Glutamatergic neuron (in vitro differentiated cells): ENCODE measurements at regions not wholly inside any gene's neighbourhood (a gene's known extent, or its start where the extent isn't known, plus 50 kb on each side); places are given as distances from the start of the nearest gene placed in this dataset.
"Not testable (repeated sequence)": the region's sequence is repeated elsewhere in the genome, so short reads cannot be mapped to it uniquely, and the experiment has no call there.

Source experiments
- DNase-seq: peaks from one replicate; pipeline ENCODE4 v3.0.0; 2022
- H3K27ac Mint-ChIP-seq: one replicate; pipeline ENCODE4 v1.8.0; 2020; ENCODE audit warnings: mild to moderate bottlenecking, mixed read lengths, inconsistent platforms; ENCODE audit not compliant: unreplicated experiment
- H3K27me3 Mint-ChIP-seq: one replicate; pipeline ENCODE4 v1.8.0; 2020; ENCODE audit warnings: mild to moderate bottlenecking, moderate library complexity, mixed read lengths, inconsistent platforms; ENCODE audit not compliant: unreplicated experiment
- H3K36me3 Mint-ChIP-seq: one replicate; pipeline ENCODE4 v1.8.0; 2020; ENCODE audit warnings: mild to moderate bottlenecking, mixed read lengths, inconsistent platforms; ENCODE audit not compliant: unreplicated experiment
- H3K4me1 Mint-ChIP-seq: one replicate; pipeline ENCODE4 v1.8.0; 2020; ENCODE audit warnings: mild to moderate bottlenecking, low read depth, mixed read lengths, inconsistent platforms; ENCODE audit not compliant: unreplicated experiment
- H3K4me3 Mint-ChIP-seq: one replicate; pipeline ENCODE4 v1.8.0; 2020; ENCODE audit warnings: mild to moderate bottlenecking, mixed read lengths, inconsistent platforms; ENCODE audit not compliant: unreplicated experiment
- H3K9me3 Mint-ChIP-seq: one replicate; pipeline ENCODE4 v1.8.0; 2020; ENCODE audit warnings: mild to moderate bottlenecking, moderate library complexity, mixed read lengths, inconsistent platforms; ENCODE audit not compliant: unreplicated experiment
- TF ChIP-seq, protein P1 (sequence below): fragments of 200-600 bp; sonication (generic); IDR thresholded peaks from one replicate; pipeline ENCODE4 v1.5.0; 2021; ENCODE audit not compliant: partially characterized antibody, unreplicated experiment

DNA sequence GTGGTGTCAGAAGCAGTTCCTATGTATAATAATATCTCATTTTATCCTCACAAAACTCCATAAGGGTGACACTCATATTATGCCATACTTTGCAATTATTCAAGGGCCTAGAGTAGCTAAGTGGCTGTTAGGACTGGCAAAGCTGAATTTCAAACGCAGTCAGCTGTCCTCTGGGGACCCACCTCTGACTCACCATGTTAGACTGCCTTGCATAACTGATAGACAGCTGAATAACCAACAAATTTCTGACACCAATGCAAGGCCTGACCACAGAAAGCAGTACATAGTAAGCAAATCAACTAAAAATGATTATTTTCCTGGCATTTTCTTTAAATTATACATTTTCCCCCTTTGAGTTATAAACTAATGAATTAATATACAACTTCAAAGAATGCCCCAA is 251.6 kb upstream of the PTGER4 start:
- no peaks in the 10 kb centered on the region for H3K36me3 Mint-ChIP-seq
- TF ChIP-seq, protein P1, sequence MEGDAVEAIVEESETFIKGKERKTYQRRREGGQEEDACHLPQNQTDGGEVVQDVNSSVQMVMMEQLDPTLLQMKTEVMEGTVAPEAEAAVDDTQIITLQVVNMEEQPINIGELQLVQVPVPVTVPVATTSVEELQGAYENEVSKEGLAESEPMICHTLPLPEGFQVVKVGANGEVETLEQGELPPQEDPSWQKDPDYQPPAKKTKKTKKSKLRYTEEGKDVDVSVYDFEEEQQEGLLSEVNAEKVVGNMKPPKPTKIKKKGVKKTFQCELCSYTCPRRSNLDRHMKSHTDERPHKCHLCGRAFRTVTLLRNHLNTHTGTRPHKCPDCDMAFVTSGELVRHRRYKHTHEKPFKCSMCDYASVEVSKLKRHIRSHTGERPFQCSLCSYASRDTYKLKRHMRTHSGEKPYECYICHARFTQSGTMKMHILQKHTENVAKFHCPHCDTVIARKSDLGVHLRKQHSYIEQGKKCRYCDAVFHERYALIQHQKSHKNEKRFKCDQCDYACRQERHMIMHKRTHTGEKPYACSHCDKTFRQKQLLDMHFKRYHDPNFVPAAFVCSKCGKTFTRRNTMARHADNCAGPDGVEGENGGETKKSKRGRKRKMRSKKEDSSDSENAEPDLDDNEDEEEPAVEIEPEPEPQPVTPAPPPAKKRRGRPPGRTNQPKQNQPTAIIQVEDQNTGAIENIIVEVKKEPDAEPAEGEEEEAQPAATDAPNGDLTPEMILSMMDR: no peak

DNA sequence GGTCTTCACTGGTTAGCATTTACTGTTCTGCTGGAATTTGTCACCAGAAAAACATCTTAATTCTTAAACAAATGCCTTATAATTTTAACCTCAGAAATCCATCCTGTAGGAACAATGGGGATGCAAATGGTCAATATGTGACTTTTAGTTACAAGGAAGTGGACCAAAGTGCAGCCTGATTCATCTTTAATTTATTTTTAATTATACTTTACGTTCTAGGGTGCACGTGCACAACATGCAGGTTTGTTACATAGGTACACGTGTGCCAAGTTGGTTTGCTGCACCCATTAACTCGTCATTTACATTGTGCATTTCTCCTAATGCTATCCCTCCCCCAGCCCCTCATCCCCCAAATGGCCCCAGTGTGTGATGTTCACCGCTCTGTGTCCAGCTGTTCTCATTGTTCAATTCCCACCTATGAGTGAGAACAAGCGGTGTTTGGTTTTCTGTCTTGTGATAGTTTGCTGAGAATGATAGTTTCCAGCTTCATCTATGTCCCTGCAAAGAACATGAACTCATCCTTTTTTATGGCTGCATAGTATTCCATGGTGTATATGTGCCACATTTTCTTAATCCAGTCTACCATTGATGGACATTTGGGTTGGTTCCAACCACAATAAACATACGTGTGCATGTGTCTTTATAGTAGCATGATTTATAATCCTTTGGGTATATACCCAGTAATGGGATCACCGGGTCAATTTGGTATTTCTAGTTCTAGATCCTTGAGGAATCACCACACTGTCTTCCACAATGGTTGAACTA is 262.5 kb upstream of the PTGER4 start:
- not testable (repeated sequence) for DNase-seq, H3K4me1 Mint-ChIP-seq, H3K36me3 Mint-ChIP-seq, H3K4me3 Mint-ChIP-seq, H3K27me3 Mint-ChIP-seq, H3K9me3 Mint-ChIP-seq, H3K27ac Mint-ChIP-seq

More for the DNA sequence above, 251.6 kb upstream of the PTGER4 start:
- H3K4me1 Mint-ChIP-seq: no peaks in the 10 kb centered on the region
- no peak overlapping the region for H3K4me3 Mint-ChIP-seq
- no peak overlapping the region for H3K27ac Mint-ChIP-seq
- no peaks in the 10 kb centered on the region for H3K27me3 Mint-ChIP-seq
- no peaks in the 10 kb centered on the region for H3K9me3 Mint-ChIP-seq
- peak; percentile 54 for DNase-seq

DNA sequence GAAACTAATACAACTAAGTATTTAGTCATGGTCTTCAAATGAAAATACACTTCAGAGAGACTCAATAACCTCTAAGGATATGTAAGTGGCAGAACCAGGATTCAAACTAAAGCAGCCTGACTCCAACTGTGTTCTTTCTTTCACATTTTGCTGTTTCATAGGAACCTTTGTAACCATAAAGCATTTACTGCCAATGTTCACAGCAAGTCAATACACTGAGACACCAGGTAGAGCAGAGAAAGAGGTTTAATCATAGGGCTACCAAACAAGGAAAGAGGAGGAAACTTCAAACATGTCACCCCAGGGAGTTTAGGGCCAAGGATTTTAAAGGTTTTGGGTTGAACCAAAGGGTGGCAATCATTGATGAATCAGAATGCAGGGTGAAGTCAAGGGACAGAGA is 263.1 kb upstream of the PTGER4 start:
- H3K9me3 Mint-ChIP-seq: peaks cover 2% of the 10 kb centered on the region
- no peak overlapping the region for H3K4me3 Mint-ChIP-seq
- H3K27ac Mint-ChIP-seq: no peak overlapping the region
- no peak for DNase-seq
- no peaks in the 10 kb centered on the region for H3K4me1 Mint-ChIP-seq
- no peaks in the 10 kb centered on the region for H3K36me3 Mint-ChIP-seq
- H3K27me3 Mint-ChIP-seq: no peaks in the 10 kb centered on the region
- TF ChIP-seq, protein P1: no peak

GRCh38 chr5:40416098-40416497 is 263.6 kb upstream of the PTGER4 start:
- H3K4me1 Mint-ChIP-seq: no peaks in the 10 kb centered on the region
- no peak overlapping the region for H3K27ac Mint-ChIP-seq
- TF ChIP-seq, protein P1: no peak

DNA sequence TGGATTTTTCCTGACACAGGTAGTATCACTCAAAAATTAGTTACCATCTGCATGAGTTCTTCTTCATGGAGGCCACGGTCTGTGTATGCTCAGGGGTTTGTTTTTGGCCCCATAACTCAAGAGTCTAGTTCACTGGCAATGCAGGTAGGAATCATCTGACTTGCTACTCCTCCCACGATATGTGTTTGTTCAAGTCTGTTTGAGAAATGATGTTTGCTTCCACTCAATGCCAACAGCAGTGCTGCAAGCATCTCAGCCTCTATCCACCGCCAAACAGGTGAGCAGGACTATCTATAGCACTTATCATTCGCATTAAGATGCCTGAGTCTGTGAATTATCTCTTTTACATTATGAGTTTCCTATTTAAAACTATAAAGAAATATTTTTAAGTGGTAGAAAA is 264.8 kb upstream of the PTGER4 start:
- H3K4me1 Mint-ChIP-seq: no peaks in the 10 kb centered on the region
- TF ChIP-seq, protein P1: no peak
- no peaks in the 10 kb centered on the region for H3K27me3 Mint-ChIP-seq
- DNase-seq: no peak
- H3K36me3 Mint-ChIP-seq: no peaks in the 10 kb centered on the region
- H3K9me3 Mint-ChIP-seq: peaks cover 1% of the 10 kb centered on the region
- no peak overlapping the region for H3K4me3 Mint-ChIP-seq
- no peak overlapping the region for H3K27ac Mint-ChIP-seq

More at GRCh38 chr5:40416098-40416497, 263.6 kb upstream of the PTGER4 start:
- H3K36me3 Mint-ChIP-seq: no peaks in the 10 kb centered on the region
- peaks cover 3% of the 10 kb centered on the region for H3K9me3 Mint-ChIP-seq
- no peaks in the 10 kb centered on the region for H3K27me3 Mint-ChIP-seq
- no peak overlapping the region for H3K4me3 Mint-ChIP-seq
- no peak for DNase-seq
